ENCODE measurements at regions not wholly inside any gene's neighbourhood (a gene's known extent, or its start where the extent isn't known, plus 50 kb on each side); places are given as distances from the start of the nearest gene placed in this dataset.

- Histone ChIP-seq H3K4me1 (ENCODE audit: insufficient read depth, low read length, poor library complexity, severe bottlenecking) (peaks cover 94% of the 10 kb centered on the region), H3K4me2 (ENCODE audit: low read depth, low read length, poor library complexity, severe bottlenecking) (peak overlapping the region; percentile 72), H3K27me3 (ENCODE audit: insufficient read depth, low read length, poor library complexity, severe bottlenecking) (no peaks in the 10 kb centered on the region), H3K9ac (ENCODE audit: low read depth, low read length, poor library complexity, severe bottlenecking) (peak overlapping the region; percentile 95), H3K9me2 (replicated peaks; ENCODE audit: low read depth, low read length) (no peaks in the 10 kb centered on the region), H3K36me3 (ENCODE audit: insufficient read depth, low read length) (no peaks in the 10 kb centered on the region), H3F3A (ENCODE audit: low read depth) (peaks cover 16% of the 10 kb centered on the region), H4K20me1 (ENCODE audit: insufficient read depth, low read length, poor library complexity, severe bottlenecking) (no peaks in the 10 kb centered on the region), H2AFZ (ENCODE audit: low read length) (no peak overlapping the region), H3K79me2 (ENCODE audit: insufficient read depth, low read length) (peaks cover 11% of the 10 kb centered on the region; the same call in 1 of the 2 replicates), H3K4me3 (ENCODE audit: low read length, poor library complexity, severe bottlenecking) (peak overlapping the region; percentile 62), H3K9me3 (ENCODE audit: insufficient read depth, low read depth, low read length) (no peaks in the 10 kb centered on the region)
- TF ChIP-seq, protein P1, sequence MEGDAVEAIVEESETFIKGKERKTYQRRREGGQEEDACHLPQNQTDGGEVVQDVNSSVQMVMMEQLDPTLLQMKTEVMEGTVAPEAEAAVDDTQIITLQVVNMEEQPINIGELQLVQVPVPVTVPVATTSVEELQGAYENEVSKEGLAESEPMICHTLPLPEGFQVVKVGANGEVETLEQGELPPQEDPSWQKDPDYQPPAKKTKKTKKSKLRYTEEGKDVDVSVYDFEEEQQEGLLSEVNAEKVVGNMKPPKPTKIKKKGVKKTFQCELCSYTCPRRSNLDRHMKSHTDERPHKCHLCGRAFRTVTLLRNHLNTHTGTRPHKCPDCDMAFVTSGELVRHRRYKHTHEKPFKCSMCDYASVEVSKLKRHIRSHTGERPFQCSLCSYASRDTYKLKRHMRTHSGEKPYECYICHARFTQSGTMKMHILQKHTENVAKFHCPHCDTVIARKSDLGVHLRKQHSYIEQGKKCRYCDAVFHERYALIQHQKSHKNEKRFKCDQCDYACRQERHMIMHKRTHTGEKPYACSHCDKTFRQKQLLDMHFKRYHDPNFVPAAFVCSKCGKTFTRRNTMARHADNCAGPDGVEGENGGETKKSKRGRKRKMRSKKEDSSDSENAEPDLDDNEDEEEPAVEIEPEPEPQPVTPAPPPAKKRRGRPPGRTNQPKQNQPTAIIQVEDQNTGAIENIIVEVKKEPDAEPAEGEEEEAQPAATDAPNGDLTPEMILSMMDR (conservative IDR thresholded peaks at IDR 0.05; ENCODE audit: low read length): no peak
- TF ChIP-seq EZH2phosphoT487 (IDR thresholded peaks at IDR 0.05; ENCODE audit: borderline replicate concordance): no peak
Observed at GRCh38 chr2:8543060-8543382, 138.8 kb upstream of the ID2 start.

DNA sequence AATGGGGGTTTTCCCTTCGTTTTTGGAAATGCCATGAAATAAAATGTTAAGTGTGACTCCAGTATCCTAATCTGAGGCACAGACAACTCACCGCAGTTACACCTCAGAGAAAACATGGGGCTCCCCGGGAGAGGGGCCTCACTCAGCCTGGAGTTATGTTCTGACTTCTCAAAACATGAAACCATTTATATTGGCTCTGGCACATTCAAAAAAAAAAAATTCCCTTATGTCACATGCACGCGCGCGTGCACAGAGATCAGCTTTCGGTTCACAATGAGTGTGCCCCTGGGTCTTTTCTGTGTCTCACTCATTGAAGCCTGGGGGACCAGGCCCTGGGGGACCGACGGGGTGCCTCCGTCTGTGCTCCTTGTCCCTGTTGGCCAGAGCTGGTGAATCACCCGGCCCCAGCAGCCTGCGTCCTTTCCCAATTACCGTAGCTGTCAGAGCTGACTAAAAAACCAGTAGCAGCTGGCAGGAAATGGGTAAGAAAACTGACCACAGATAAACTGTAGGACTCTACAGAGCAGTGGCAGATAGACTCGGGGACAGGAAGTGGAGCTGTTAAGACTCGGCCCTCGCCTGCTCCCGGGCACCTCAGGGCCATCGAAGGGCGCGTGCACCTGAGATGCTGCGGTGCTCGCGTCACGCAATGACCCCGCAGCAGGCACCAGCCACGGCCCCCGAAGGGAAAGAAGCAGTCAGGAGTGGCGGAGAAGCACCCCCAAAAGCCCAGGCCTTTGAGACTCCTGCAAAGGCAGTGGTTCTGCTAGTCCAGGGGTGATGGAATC is 138.3 kb upstream of the ID2 start:
- Histone ChIP-seq H3K27me3 (ENCODE audit: insufficient read depth, low read length, poor library complexity, severe bottlenecking) (no peaks in the 10 kb centered on the region), H3K79me2 (ENCODE audit: insufficient read depth, low read length) (peaks cover 11% of the 10 kb centered on the region; the same call in 1 of the 2 replicates), H3K36me3 (ENCODE audit: insufficient read depth, low read length) (no peaks in the 10 kb centered on the region), H3K4me3 (ENCODE audit: low read length, poor library complexity, severe bottlenecking) (peak overlapping the region; percentile 62), H4K20me1 (ENCODE audit: insufficient read depth, low read length, poor library complexity, severe bottlenecking) (no peaks in the 10 kb centered on the region), H3K4me1 (ENCODE audit: insufficient read depth, low read length, poor library complexity, severe bottlenecking) (peaks cover 94% of the 10 kb centered on the region), H3K9ac (ENCODE audit: low read depth, low read length, poor library complexity, severe bottlenecking) (peak overlapping the region; percentile 95), H3K4me2 (ENCODE audit: low read depth, low read length, poor library complexity, severe bottlenecking) (peak overlapping the region; percentile 72), H3K9me2 (replicated peaks; ENCODE audit: low read depth, low read length) (no peaks in the 10 kb centered on the region), H2AFZ (ENCODE audit: low read length) (no peak overlapping the region), H3F3A (ENCODE audit: low read depth) (peaks cover 16% of the 10 kb centered on the region), H3K9me3 (ENCODE audit: insufficient read depth, low read depth, low read length) (no peaks in the 10 kb centered on the region)
- TF ChIP-seq, protein P1 (conservative IDR thresholded peaks at IDR 0.05; ENCODE audit: low read length): no peak
- no peak for TF ChIP-seq EZH2phosphoT487 (IDR thresholded peaks at IDR 0.05; ENCODE audit: borderline replicate concordance)

- H3K4me2 ChIP-seq (ENCODE audit: low read depth, low read length, poor library complexity, severe bottlenecking): peak overlapping the region; percentile 72
- peaks cover 11% of the 10 kb centered on the region; the same call in 1 of the 2 replicates for H3K79me2 ChIP-seq (ENCODE audit: insufficient read depth, low read length)
- TF ChIP-seq, protein P1 (conservative IDR thresholded peaks at IDR 0.05; ENCODE audit: low read length): no peak
- no peak for TF ChIP-seq EZH2phosphoT487 (IDR thresholded peaks at IDR 0.05; ENCODE audit: borderline replicate concordance)
- no peaks in the 10 kb centered on the region for H3K36me3 ChIP-seq (ENCODE audit: insufficient read depth, low read length)
- H3K9me2 ChIP-seq (replicated peaks; ENCODE audit: low read depth, low read length): no peaks in the 10 kb centered on the region
- peaks cover 16% of the 10 kb centered on the region for H3F3A ChIP-seq (ENCODE audit: low read depth)
- H3K9me3 ChIP-seq (ENCODE audit: insufficient read depth, low read depth, low read length): no peaks in the 10 kb centered on the region
- H3K4me3 ChIP-seq (ENCODE audit: low read length, poor library complexity, severe bottlenecking): peak overlapping the region; percentile 20
- H3K4me1 ChIP-seq (ENCODE audit: insufficient read depth, low read length, poor library complexity, severe bottlenecking): peaks cover 88% of the 10 kb centered on the region
- H2AFZ ChIP-seq (ENCODE audit: low read length): no peak overlapping the region
- H3K27me3 ChIP-seq (ENCODE audit: insufficient read depth, low read length, poor library complexity, severe bottlenecking): no peaks in the 10 kb centered on the region
- H3K9ac ChIP-seq (ENCODE audit: low read depth, low read length, poor library complexity, severe bottlenecking): peak overlapping the region; percentile 95
- no peaks in the 10 kb centered on the region for H4K20me1 ChIP-seq (ENCODE audit: insufficient read depth, low read length, poor library complexity, severe bottlenecking)
Observed at GRCh38 chr2:8544171-8544785, 137.6 kb upstream of the ID2 start.

Data from Loucy (cell line).